DMS53 (cell line): ENCODE measurements at regions not wholly inside any gene's neighbourhood (a gene's known extent, or its start where the extent isn't known, plus 50 kb on each side); places are given as distances from the start of the nearest gene placed in this dataset.

Experiments used
- DNase-seq: peaks from one replicate; lab custom pipeline; 2025; lab: John Stamatoyannopoulos, UW

DNA sequence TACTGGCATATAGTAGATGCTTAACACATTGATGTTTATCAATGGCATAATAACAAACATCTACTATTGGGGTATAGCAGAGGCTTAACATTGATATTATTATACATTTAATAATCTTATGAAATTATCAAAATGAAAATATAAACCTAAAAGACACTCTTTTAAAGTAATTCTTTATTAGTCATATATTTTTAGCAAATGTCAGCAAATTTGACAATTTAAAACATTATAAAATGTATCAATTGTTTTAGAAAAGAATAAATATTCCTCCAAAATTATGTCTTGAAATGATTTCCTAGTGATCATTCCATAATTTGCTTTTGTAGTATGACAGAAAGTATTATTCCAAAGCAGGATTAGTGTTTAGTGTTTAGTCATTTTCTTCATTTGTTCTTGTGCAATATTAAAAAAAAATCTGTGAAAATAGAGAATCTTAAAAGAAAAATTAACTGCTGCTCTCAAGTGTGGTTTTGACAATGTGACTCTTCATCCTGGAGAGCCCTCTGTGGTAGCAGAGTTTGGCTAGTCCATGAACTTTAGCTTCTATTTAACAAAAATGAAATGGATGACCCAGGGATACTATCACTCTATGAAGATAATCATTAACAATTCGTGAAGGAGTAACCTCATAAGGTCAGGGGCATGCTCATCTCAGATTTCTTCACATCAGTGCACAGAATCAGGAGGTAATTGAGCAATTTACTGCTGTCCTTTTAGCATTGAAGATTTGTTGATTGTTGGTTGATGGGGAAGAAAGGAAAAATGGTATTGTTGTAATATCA lies 1018.5 kb downstream of the LRFN5 start:
- DNase-seq, result no peak

DNA sequence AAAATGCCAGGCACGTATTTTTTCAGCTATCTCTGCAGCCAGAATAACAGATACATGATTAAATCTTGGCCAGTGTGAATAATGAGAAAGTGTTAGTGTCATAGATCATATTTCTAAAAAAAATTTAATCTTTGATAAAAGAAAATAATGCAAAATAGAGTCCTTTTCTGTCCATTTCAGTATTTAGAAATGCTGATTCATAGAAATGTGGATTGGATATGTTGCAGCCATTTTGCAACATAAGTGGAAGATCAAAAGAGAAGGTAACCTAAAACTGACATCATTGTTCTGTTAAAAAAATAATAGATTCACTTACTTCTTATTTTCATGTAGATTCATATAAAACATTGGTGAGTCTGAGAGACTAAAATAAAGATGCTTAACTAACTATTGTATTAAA lies 1010.3 kb downstream of the LRFN5 start:
- no peak for DNase-seq

DNA sequence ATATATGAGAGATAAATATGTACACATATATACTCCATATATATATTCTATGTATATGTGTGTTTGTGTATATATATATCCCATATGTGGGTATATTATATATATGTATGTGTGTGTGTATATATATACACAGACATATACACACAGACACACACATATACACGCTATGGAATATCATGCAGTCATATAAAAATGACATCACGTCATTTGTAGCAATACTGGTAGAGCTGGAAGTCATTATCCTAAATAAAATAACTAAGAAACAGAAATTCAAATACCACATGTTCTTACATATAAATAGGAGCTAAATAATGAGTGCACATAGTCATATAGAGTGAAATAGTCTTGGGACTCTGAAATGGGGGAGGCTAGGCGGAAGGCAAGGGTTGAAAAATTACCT lies 1000.2 kb downstream of the LRFN5 start:
- DNase-seq, result no peak

DNA sequence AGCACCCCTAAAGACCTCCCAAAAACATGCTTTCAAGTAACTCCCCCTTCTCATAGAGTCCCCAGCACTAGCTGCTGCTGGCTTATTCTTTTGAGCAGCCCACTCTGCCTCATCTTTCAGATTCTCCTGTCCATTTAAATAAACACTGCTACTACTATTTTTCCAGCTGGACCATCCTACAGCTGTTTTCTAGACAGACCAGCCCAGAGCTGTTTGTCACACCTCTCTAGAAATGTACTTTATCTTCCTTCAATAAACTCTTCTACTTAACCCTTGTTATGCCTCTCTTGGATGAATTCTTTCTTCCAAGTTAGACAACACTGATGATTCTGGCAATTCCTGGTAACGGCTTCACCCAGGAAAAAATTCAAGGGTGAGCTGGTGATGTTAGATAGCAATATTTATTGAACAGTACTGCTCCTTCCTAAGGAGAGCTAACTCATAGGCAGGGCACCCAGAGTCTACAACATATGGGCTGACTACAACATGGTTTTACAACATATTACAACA lies 995.7 kb downstream of the LRFN5 start:
- DNase-seq, result no peak

DNA sequence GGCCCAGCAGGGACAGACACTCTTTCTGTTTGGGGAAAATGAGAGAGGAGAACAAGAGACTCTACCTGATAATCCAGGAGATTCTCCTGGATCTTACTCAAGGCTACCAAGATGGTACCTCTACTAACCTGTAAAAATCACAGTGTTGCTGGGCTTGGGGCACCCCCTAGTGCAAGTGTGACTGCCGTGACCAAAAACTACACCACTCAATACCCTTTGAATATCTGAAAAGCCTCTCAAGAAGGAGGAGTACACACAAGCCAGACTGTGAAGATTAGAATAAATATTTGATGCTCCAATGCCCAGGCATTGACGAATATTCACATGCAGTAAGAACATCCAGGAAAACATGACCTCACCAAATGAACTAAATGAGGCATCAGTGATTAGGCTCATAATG lies 965.4 kb downstream of the LRFN5 start:
- peak; percentile 4 for DNase-seq

DNA sequence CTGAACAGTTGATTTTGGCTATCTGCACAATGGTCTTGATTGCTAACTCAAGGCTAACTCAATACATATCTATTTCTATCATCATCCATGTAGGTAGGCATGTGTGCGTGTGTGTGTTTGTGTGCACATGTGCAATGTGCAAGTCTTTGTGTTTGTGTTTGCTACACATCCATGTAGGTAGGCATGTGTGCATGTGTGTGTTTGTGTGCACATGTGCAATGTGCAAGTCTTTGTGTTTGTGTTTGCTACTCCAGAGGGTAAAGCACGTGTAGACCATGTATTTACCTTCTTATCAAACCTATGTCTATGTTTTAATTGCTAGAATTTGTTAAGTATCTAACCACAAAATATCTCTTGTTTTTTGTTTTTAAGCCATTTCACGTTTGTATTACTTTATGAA lies 962.6 kb downstream of the LRFN5 start:
- no peak for DNase-seq

DNA sequence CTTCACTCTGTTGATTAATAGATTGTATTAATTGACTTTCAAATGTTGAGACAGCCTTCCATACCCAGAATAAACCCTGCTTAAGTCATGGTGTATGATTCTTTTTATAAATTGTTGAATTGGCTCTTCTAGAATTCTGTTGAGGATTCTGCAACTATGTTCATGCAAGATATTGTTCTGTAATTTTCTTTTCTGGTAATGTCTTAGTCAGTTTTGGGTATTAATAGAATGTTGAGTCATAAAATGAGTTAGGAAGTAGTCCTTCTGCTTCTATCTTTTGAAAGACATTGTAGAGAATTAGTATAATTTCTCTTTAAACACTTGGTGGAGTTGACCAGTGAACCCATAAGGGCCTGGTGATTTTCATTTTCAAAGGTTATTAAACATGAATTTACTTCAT lies 958.9 kb downstream of the LRFN5 start:
- no peak for DNase-seq

DNA sequence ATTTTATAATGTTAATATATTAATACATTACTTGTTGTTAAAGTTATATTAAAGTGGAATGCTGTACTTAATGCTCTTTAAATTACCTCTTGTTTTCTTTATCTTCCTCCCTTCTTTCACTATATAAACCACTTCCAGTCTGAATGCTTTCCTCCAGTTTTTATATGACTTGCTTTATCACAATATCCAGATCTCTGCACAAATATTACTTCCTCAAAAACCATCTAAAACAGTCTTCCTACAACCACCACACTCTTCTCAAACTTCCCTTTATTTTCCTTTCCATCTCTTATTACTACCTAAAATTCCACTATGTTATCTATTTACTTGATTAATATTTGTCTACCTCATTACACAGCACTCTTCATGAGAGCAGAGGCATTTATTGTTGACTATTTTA lies 956.6 kb downstream of the LRFN5 start:
- DNase-seq, result no peak

DNA sequence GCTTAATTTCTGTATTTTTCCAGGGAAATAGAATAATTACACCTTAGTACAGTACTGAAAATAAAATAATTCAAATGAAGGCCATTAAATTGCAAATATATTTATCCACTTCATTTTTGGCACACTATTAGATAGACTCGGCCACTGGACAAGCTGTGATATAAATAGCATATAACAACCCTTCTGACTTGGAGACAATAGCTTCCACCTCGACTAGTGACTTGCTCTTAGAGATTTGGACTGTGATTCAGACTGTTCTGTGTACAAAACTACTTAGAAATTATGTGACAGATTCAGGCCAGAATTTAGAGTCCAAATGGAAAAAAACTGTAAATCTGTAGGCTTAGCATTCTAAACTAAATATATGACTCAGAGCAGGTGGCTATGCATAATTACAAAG lies 949.9 kb downstream of the LRFN5 start:
- peak; percentile 22 for DNase-seq

DNA sequence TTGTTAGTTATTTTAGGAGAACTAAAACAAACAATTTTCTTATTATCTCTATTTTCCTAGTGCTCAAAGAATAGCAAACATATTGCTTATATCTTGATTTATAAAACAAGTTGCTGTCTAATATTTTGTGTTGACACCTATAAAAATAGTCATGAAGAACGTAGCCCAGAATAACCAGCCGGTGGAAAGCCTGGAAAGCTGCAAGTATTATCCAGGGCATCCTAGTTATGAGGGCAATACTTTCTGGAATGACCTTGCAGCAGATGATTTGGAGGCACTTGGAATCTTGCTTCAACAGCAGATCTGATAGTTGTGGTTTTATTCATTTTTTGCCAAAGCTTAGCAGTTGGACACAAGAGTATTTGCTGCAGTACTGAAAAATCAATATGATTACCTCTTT lies 948.7 kb downstream of the LRFN5 start:
- no peak for DNase-seq

DNA sequence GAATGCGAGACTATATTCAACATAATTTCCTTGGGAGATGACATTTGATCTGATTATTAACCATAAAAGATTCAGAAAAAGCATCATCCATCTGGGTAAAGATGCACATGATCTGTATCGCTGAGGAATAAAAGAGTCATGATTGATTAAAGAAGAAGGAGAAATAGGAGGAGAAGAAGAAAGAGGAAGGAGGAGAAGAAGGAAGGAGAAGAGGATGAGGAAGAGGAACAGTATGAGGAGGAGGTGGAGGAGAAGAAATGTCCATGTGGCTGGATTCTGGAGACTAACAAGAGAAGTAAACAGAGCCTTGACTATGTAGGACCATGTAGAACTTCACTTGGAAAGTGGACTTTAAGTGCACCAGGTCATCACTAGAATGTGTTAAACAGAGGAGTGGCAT lies 947.4 kb downstream of the LRFN5 start:
- no peak for DNase-seq

DNA sequence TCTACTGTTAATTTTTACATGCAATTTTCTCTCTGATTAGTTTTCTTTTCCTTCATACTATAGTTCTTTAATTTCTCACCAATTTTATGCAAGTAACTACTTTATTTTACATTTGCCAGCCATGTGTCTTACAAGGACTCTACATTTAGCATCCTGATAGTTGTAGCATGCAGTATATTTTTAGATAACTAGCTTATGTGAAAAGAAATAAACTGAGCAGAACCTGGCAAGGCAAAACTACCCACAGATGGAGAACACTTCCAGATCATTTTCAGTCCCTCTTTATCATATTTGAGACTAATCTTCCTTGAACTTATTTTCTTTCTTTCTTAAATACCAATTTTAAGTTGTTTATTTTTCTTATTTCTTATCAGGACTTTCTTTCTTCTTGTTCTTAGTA lies 943.6 kb downstream of the LRFN5 start:
- no peak for DNase-seq

DNA sequence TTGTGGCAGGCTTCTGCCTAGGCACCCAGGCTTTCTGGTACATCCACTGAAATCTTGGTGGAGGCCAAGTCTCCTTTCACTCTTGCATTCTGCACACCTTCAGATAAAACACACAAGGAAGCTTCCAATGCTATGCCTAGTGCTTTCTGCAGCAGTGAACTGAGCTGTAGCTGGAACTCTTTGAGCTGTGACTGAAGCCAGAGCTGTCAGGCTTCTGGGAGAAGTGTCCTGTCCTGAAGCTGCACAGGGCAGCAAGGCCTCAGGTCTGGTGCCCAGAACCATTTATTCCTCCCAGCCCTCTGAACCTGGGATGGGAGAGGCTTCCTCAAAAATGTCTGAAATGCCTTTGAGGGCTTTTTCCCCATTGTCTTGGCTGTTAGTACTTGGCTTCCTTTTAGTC lies 941.7 kb downstream of the LRFN5 start:
- DNase-seq, result no peak

DNA sequence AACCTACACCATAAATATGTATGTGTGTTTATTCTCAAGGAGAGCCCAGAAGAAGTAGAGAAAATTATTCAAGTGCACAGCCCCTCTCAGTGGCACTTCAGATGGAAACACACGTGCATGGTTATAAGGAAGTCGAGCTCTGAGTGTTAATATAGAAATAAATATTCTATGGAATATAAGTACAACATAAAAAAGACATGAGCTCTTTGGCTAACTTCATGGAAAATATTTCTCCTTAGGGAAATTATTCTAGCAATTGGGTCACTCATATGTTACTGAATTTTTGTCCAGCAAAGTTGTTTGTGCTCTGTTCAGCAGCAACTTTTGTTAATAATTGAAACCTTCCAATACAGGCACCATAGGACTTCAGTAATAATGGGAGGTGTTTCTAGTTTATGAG lies 939.0 kb downstream of the LRFN5 start:
- no peak for DNase-seq

DNA sequence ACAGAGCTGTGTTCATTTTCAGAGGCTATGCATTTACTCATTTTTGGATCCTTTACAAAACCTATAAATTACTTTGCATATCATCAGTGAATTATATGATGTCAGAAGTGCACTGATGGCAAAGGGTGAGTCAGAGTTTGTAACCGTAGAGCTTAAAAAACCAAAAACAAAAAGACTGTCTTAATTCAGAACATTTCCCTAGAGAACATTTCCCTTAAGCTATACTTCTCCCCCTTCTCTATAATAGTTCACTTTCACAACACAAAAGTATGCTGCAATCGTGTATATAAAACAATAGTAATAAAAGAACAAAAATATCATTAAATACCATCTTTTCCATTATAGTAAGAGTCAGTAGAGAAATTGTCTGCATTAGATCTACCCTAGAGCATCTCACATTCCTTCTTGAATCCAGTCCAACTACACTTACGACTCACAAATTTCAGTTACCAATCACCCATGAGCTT lies 934.9 kb downstream of the LRFN5 start:
- no peak for DNase-seq

DNA sequence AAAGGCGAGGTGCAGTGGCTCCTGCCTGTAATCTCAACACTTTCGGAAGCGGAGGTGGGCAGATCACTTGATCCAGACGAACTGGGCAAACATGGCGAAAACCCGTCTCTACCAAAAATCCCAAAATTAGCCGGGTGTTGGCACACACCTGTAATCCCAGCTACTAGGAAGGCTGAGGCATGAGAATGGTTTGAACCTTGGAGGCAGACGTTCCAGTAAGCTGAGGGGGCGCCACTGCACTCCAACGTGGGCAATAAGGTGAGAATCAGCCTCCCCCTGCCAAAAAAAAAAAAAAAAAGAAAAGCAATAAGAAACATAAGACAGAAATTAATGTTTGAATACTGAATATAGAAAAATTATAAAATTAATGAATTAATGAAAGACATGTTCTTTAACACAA lies 928.7 kb downstream of the LRFN5 start:
- DNase-seq, result no peak

DNA sequence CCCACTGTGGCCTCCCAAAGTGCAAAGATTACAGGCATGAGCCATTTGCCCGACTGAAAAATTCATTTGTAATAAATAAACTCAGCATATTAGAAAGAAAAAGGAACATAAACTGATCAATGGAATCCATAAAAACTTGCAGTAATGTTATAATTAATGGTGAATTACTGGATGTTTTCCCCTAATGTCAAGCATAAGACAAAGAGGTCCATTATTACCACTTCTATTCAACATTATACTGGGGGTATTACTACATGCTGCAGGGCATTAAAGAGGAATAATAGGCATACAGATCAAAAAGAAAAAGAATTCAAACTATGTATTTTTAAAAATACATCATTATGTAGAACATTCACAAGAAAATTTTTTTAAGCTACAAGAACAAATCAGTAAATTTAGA lies 926.8 kb downstream of the LRFN5 start:
- no peak for DNase-seq

DNA sequence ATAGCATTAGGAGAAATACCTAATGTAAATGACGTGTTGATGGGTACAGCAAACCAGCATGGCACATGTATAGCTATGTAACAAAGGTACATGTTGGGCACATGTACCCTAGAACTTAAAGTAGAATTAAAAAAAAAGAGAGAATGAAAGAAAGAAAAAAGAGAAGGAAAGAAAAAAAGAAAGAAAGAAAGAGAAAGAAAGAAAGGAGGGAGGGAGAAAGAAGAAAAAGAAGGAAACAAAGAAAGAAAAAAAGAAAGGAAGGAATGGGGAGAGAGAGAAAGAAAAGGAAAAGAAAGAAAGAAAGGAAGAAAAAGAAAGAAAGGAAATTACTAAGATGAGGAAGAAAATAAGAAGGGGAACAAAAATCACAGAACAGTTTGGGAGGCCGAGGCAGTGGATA lies 925.5 kb downstream of the LRFN5 start:
- no peak for DNase-seq

DNA sequence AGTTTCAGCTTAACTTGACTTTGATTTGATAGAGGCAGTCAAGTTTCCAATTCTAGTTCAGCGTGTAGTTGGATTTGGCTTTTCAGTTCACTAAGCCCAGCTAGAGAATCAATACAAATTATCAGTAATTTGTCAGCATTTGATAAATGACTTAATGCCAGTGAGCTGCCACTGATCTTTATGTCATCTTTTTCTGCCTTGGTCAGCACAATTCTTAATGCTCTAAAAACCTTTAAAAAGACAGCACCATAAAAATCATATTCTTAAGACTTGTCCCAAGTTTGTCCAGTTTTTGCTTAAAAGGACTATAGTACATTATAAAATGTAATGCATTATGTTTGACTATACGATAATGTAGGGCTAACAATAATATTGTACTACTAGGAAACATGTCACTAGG lies 920.5 kb downstream of the LRFN5 start:
- DNase-seq, result no peak

DNA sequence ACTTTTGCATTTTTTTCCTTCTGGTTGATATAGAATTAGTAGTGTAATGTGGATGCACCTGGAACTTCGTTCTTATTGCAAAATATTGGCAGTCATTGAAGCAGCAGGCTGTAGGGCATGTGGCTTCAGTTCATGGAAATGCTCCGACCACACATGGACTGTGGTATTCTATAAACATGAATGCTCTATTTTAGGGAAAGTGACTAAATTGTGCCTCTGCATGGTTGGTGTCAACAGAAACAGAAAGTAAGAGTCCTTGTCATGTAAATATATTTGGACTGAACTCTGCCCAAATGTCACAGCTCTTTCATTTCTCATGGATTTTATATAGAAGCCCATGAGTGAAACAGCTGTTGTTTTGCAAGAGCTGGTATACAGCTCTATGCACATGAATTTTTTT lies 917.0 kb downstream of the LRFN5 start:
- DNase-seq, result no peak

DNA sequence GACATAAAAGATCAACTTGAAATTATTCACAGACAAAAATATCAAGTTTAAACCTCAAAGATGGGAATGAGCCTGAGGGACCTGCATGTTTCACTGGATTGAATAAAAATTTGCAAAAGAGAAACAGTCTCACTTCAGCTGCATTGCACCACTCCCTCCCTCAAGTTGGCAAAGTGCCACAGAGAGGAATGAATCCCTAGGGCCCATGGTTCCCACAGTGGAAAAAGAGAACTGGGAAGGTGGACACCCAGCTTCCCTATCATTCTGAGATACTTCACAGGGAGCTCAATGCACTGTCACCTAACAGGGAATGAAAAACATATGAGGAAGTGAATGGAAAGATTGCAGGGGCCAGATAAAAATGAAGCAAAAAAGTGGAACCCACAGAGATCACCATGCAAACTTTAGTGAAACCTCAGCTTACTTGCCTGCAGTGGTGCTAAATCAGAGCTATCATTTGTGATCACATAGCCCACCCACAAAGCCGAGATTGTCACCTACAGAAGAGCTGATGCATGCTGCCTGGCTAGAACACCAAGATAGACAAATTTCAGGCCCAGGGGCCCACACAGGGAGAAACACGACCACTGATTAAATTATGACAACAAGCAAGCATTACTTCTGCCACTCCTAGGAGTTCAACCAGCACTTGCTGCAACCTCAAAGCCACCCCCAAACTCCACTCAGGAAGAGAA lies 911.3 kb downstream of the LRFN5 start:
- no peak for DNase-seq

DNA sequence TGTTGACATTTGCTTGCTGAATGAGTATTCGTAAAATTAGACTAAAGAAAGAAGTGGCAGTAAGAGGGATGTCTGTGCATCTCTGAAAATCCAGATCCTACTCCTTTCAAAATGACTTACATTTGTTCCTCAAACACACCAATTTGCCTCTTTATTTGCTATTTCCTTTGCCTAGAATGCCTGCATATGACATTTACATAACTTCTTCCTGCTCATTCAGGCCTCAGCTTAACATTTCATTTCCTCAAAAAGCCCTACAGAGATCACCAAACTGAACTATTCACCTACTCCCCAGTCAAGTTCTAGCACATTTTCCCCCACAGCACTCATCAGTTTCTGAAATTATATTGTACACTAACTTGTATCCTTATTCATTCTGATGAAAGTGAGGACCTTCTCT lies 907.2 kb downstream of the LRFN5 start:
- DNase-seq, result no peak

DNA sequence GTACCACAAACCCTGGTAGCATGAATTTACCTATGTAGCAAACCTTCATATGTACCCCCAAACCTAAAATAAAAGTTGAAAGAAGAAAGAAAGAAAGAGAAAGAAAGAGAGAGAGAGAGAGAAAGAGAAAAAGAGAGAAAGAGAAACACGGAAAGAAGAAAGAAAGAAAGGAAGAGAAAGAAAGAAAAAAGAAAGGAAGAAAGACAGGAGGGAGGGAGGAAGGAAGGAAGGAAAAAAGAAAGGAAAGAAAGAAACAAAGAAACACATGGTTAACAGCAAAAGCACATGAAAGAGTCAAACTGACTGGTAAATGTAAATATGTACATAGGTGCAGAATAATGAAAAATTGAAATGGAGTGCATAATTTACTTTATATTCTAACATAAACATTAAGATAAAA lies 903.4 kb downstream of the LRFN5 start:
- DNase-seq, result no peak
